SU-DHL-6 (cell line): ENCODE measurements at regions not wholly inside any gene's neighbourhood (a gene's known extent, or its start where the extent isn't known, plus 50 kb on each side); places are given as distances from the start of the nearest gene placed in this dataset.

Source experiments
- CTCF ChIP-seq: fragments of 200-600 bp; sonication (generic); IDR thresholded peaks from one replicate; pipeline ENCODE4 v1.5.1; 2017; ENCODE audit warnings: antibody characterized with exemption, mild to moderate bottlenecking, low read length, moderate library complexity; ENCODE audit not compliant: insufficient read depth, poor library complexity, severe bottlenecking
- EZH2phosphoT487 ChIP-seq: fragments of 200-600 bp; sonication (generic), shearing (Covaris generic); conservative IDR thresholded peaks from 2 replicates; pipeline ENCODE4 v1.6.1; 2018; ENCODE audit warnings: mild to moderate bottlenecking, antibody characterized with exemption, low read length, moderate library complexity, mixed read lengths

- TF ChIP-seq CTCF (no peak), EZH2phosphoT487 (no peak)
Observed at GRCh38 chr11:62050716-62051115, 73.1 kb upstream of the INCENP start.
